OCI-LY7 (cell line): ENCODE measurements at regions not wholly inside any gene's neighbourhood (a gene's known extent, or its start where the extent isn't known, plus 50 kb on each side); places are given as distances from the start of the nearest gene placed in this dataset.

ENCODE experiments used
- BruUV-seq: library from RNA; stranded (reverse); fragments of 400-500 nt; replicated peaks from 2 replicates; lab custom pipeline; 2021; lab: Mats Ljungman, UMichigan
- CTCF ChIA-PET: fragments of 300-600 bp; sonication (Branson Sonifier 250); formaldehyde crosslinking; loops from one replicate; lab custom pipeline; 2022; ENCODE audit warnings: antibody characterized with exemption; ENCODE audit not compliant: unreplicated experiment; lab: Charles Lee
- POLR2A ChIA-PET: fragments of 300-600 bp; sonication (Branson Sonifier 250); formaldehyde crosslinking; loops from one replicate; lab custom pipeline; 2022; ENCODE audit warnings: antibody characterized with exemption; lab: Charles Lee
- DNase-seq: peaks from one replicate; pipeline ENCODE4 v3.0.0-alpha.2; 2015; ENCODE audit warnings: low spot score
- H2AFZ ChIP-seq: fragments of 200-600 bp; sonication (generic), shearing (Covaris generic); 2 replicates; pipeline ENCODE4 v1.6.1; 2014; ENCODE audit warnings: mild to moderate bottlenecking, antibody characterized with exemption, low read length, moderate library complexity
- H3K27ac ChIP-seq: fragments of 200-600 bp; sonication (generic); 2 replicates; pipeline ENCODE4 v1.5.1; 2014; ENCODE audit warnings: mixed run types, low read depth, mild to moderate bottlenecking, moderate library complexity, low read length, inconsistent platforms; ENCODE audit not compliant: poor library complexity, severe bottlenecking
- H3K36me3 ChIP-seq: fragments of 200-600 bp; sonication (generic); 2 replicates; pipeline ENCODE4 v1.6.1; 2014; ENCODE audit warnings: mild to moderate bottlenecking, antibody characterized with exemption, low read length, moderate library complexity, mixed read lengths; ENCODE audit not compliant: insufficient read depth
- H3K4me1 ChIP-seq: fragments of 200-600 bp; sonication (generic); 2 replicates; pipeline ENCODE4 v1.5.1; 2014; ENCODE audit warnings: mild to moderate bottlenecking, low read length; ENCODE audit not compliant: insufficient read depth, poor library complexity, severe bottlenecking
- H3K4me2 ChIP-seq: fragments of 200-600 bp; sonication (generic); 2 replicates; pipeline ENCODE4 v1.6.1; 2014; ENCODE audit warnings: mild to moderate bottlenecking, low read length
- H3K4me3 ChIP-seq: fragments of 200-600 bp; sonication (generic); 2 replicates; pipeline ENCODE4 v1.5.1; 2014; ENCODE audit warnings: mild to moderate bottlenecking, low read depth, low read length; ENCODE audit not compliant: poor library complexity, severe bottlenecking
- H3K79me2 ChIP-seq: fragments of 200-600 bp; sonication (generic); 2 replicates; pipeline ENCODE4 v1.6.1; 2016; ENCODE audit warnings: low read depth, mild to moderate bottlenecking, low read length, moderate library complexity, mixed read lengths; ENCODE audit not compliant: insufficient read depth
- H3K9me2 ChIP-seq: fragments of 200-600 bp; sonication (generic); 2 replicates; pipeline ENCODE4 v1.6.1; 2016; ENCODE audit warnings: mild to moderate bottlenecking, low read length, mixed read lengths; ENCODE audit not compliant: insufficient read depth
- H3K9me3 ChIP-seq: fragments of 200-600 bp; sonication (generic); 2 replicates; pipeline ENCODE4 v1.6.1; 2014; ENCODE audit warnings: mild to moderate bottlenecking, mixed run types, low read length, mixed read lengths
- H4K20me1 ChIP-seq: fragments of 200-600 bp; sonication (generic); 2 replicates; pipeline ENCODE4 v1.6.1; 2014; ENCODE audit warnings: mild to moderate bottlenecking, antibody characterized with exemption, low read length, moderate library complexity, mixed read lengths; ENCODE audit not compliant: insufficient read depth
- CTCF ChIP-seq: fragments of 200-600 bp; sonication (generic); conservative IDR thresholded peaks from 2 replicates; pipeline ENCODE4 v1.5.1; 2014; ENCODE audit warnings: mild to moderate bottlenecking, antibody characterized with exemption, low read length, moderate library complexity, mixed read lengths
- EZH2phosphoT487 ChIP-seq: fragments of 200-600 bp; sonication (generic); IDR thresholded peaks from 2 replicates; pipeline ENCODE4 v1.6.1; 2018; ENCODE audit warnings: low read depth, borderline replicate concordance, mild to moderate bottlenecking, mixed run types, antibody characterized with exemption, low read length, moderate library complexity, mixed read lengths
- intact Hi-C: fragments of 100-400 bp; cut with micrococcal nuclease; formaldehyde crosslinking; loops from one replicate; pipeline ENCODE4 v1.10.0; 2022; ENCODE audit not compliant: unreplicated experiment

DNA sequence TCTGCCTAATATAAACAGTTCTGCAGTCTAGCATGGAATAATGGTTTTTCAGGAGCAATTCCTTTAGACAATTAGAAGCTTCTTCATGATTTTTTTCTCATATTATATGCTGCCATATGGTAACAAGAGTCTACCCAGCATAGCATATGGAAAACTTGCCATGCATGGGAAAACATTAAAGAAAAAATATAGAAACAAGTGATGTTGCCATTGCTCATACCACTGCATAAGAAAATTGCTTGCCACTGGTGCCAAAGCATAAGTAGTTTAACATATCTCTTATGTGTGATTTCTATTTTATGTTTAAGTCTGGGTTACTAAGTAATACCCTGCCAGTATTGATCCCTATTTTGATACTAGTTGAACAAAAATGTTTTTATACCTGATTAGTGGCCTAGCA, 171.2 kb downstream of the CCDC59 start:
- H3K27ac ChIP-seq: no peak overlapping the region
- H3K4me1 ChIP-seq: no peaks in the 10 kb centered on the region
- H3K4me3 ChIP-seq: no peak overlapping the region
- no peak for DNase-seq
- no peaks in the 10 kb centered on the region for H3K9me3 ChIP-seq
- CTCF ChIA-PET: no interaction called here
- no TSS peak for BruUV-seq
- no peak for TF ChIP-seq EZH2phosphoT487
- TF ChIP-seq CTCF: no peak
- no peak overlapping the region for H2AFZ ChIP-seq
- H4K20me1 ChIP-seq: no peaks in the 10 kb centered on the region
- no peaks in the 10 kb centered on the region for H3K9me2 ChIP-seq
- intact Hi-C loops: no loop called here
- POLR2A ChIA-PET: no interaction called here
- H3K79me2 ChIP-seq: no peaks in the 10 kb centered on the region
- H3K4me2 ChIP-seq: no peak overlapping the region
- H3K36me3 ChIP-seq: no peaks in the 10 kb centered on the region

DNA sequence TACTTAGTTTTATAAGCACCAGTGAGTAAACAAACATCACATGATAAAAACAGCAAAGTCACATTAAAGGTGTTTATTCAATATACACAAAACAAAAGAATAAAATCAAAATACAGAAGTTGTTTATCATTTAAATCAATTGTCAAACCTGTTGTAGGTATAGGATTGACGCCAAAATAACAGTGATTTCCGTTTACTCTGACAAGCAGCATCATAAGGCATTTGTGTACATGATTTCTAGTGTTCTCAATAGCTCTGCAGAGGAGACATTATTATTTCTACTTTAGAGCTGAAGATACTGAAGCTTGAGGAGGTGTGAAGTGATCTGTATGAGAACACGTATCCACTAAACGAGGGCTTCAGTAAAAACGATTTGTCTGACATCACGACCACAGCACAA, 171.9 kb downstream of the CCDC59 start:
- no peak overlapping the region for H3K4me3 ChIP-seq
- BruUV-seq: no TSS peak
- ChIA-PET CTCF (no interaction called here), POLR2A (interaction anchor here (0.7 kb wide), 1 partner anchor 9 kb away, joined by 3 read pairs; no protein-coding TSS in a partner anchor)
- H3K79me2 ChIP-seq: no peaks in the 10 kb centered on the region
- TF ChIP-seq CTCF (no peak), EZH2phosphoT487 (no peak)
- H4K20me1 ChIP-seq: no peaks in the 10 kb centered on the region
- no peaks in the 10 kb centered on the region for H3K9me2 ChIP-seq
- DNase-seq: no peak
- intact Hi-C loops: no loop called here
- H3K4me2 ChIP-seq: no peak overlapping the region
- H3K4me1 ChIP-seq: no peaks in the 10 kb centered on the region
- H2AFZ ChIP-seq: no peak overlapping the region
- no peaks in the 10 kb centered on the region for H3K36me3 ChIP-seq
- no peaks in the 10 kb centered on the region for H3K9me3 ChIP-seq
- no peak overlapping the region for H3K27ac ChIP-seq

DNA sequence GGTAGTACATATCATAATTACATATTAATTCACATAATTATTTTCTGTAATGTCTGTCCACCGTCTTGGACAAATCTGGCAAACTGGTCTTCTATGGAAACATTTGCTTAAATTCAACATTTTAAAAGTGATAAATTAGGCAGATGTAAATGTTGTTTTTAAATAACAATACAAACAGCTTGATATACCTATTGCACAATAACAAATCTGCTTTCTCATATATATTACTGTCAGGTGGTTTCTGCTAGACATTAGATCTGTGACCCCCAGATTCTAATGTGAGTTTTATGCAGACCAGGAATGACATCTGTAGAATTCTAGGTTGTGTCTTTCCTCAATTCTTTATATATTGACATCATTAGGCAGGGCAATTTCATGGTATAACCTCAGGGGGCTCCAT, 173.3 kb downstream of the CCDC59 start:
- DNase-seq: no peak
- Histone ChIP-seq H3K4me3 (no peak overlapping the region), H2AFZ (no peak overlapping the region), H3K36me3 (no peaks in the 10 kb centered on the region), H3K79me2 (no peaks in the 10 kb centered on the region), H3K9me2 (no peaks in the 10 kb centered on the region), H3K4me1 (no peaks in the 10 kb centered on the region), H3K4me2 (no peak overlapping the region), H3K9me3 (no peaks in the 10 kb centered on the region), H4K20me1 (no peaks in the 10 kb centered on the region), H3K27ac (no peak overlapping the region)
- ChIA-PET CTCF (no interaction called here), POLR2A (no interaction called here)
- intact Hi-C loops: no loop called here
- no peak for TF ChIP-seq CTCF
- TF ChIP-seq EZH2phosphoT487: no peak
- no TSS peak for BruUV-seq
